GM13977 (cell line): ENCODE measurements at regions not wholly inside any gene's neighbourhood (a gene's known extent, or its start where the extent isn't known, plus 50 kb on each side); places are given as distances from the start of the nearest gene placed in this dataset.

ENCODE experiments used
- DNase-seq: peaks from one replicate; pipeline ENCODE4 v3.0.0; 2012; ENCODE audit warnings: low spot score
- CTCF ChIP-seq: IDR thresholded peaks from 2 replicates; pipeline ENCODE4 v1.5.1; 2012; ENCODE audit warnings: mild to moderate bottlenecking, control low read depth; ENCODE audit not compliant: insufficient read depth; ENCODE audit errors: extremely low read depth, missing control alignments
- in situ Hi-C: fragments of 300-500 bp; cut with MboI; formaldehyde crosslinking; loops from one replicate; pipeline ENCODE4 v1.12.0; 2022; ENCODE audit warnings: low sequenced_read_pairs, low pct_unique_long_range_greater_than_20kb, mixed read lengths, inconsistent platforms; ENCODE audit not compliant: unreplicated experiment

- in situ Hi-C loops = no loop called here
- TF ChIP-seq CTCF = no peak
- no peak for DNase-seq
Observed at GRCh38 chr10:78427497-78428031, 393.9 kb downstream of the RPS24 start.

- no peak for TF ChIP-seq CTCF
Observed at GRCh38 chr10:78428579-78428978, 394.9 kb downstream of the RPS24 start.

DNA sequence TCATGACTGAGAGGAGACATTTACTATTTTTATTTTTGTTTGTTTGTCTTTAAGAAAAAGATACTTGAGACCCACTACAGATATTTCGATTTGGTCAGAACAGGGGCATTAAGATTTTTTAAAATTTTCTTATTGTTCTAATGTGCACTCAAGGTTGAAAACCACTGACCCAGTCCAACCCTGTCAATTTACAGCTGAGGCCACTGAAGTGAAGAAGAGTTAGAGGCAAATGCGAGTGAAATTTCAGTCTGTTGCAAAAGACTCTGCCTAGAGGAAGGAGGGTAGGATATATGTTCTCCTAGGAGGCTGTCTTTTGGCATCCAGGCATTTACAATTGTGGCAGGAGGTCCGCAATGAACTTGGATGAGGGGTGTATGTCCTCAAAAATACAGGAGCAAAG, 396.3 kb downstream of the RPS24 start:
- TF ChIP-seq CTCF = no peak
- DNase-seq = no peak
- in situ Hi-C loops = no loop called here

More at GRCh38 chr10:78428579-78428978, 394.9 kb downstream of the RPS24 start:
- in situ Hi-C loops = no loop called here
- DNase-seq = no peak

- DNase-seq = no peak
- no peak for TF ChIP-seq CTCF
- in situ Hi-C loops = no loop called here
Observed at GRCh38 chr10:78432583-78432982, 398.9 kb downstream of the RPS24 start.

- no peak for TF ChIP-seq CTCF
- in situ Hi-C loops = no loop called here
- DNase-seq = no peak
Observed at GRCh38 chr10:78433076-78433595, 399.5 kb downstream of the RPS24 start.

DNA sequence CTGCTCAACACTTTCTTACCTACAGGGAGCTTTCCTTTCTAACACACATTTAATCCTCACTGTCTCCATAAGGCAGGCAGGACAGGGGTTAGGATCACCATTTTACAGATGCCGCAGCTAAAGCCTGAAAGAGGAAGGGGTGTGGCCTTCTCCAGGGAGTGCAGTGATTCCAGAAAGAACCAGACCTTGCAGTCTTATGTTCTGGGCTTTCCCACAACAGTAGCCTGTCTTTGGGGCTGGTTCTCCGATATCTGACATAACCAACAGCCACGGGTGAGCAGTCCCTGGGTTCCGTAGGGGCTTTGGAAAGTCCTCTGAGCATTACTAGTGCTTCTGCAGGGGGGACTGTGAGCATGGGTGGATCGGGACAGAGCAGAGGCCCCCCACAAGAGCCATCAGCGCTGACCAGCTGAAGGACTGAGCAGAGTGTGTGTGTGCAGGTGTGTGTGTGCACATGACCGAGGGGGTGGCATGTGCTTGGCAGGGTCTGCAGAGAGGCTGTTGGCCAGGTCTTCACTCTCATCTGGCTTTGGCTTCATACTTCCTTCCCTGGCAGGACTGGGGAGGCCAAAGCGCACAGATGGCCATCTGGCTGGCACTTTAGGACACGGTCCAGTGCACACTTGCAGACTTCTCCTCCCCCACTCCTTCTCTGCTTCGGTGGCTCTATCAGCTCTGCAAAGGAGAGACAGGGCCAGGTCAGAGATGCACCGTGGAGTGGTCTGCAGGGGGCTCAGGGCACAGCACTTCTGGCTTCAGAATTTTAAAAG, 400.3 kb downstream of the RPS24 start:
- no peak for TF ChIP-seq CTCF
- in situ Hi-C loops = no loop called here
- DNase-seq = no peak
